Middle frontal gyrus (tissue), 1 donor: ENCODE measurements at regions not wholly inside any gene's neighbourhood (a gene's known extent, or its start where the extent isn't known, plus 50 kb on each side); places are given as distances from the start of the nearest gene placed in this dataset.

Source experiments
- DNase-seq: peaks from one replicate; pipeline ENCODE4 v3.0.0-alpha.2; 2015; ENCODE audit warnings: low spot score; ENCODE audit errors: extremely low spot score

DNA sequence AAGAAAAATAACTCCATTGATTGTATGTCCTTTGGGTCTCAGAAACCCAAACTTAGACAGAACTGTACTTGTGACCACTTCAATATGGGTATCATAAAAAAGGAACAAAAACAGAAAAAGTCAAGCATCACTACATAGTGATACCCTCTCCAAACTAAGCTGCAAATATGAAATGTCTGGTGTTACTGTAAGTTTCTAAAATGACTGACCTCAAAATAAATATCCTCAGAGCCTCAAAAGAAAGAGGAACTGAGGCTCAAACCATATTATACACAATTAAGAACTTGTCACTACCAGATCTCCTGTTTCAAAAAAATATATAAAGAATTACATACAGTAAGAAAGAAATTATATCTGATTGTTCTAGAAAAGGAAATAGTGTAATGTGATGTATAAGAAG is 787.9 kb upstream of the KLHL1 start:
- DNase-seq: no peak

GRCh38 chr13:70895599-70895998 is 787.3 kb upstream of the KLHL1 start:
- DNase-seq: no peak

- no peak for DNase-seq
Observed at GRCh38 chr13:70894258-70894657, 786.0 kb upstream of the KLHL1 start.

DNA sequence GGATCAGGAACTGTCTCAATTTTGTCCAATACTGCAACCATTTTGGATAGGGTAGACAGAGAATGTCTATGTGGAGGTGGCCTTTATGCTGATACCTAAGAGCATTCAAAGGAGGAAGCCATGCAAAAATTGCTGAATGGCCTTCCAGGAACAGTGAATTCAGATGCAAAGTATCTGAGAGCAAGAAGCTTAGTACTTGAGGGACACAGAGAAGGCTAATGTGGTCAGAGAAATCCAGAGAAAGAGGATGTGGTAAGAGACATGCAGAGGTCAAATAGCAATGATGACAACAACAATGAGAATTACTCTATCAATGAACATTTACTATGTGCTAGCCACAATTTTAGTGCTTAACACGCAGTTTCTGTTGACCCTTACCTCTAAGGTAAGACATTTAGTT is 785.6 kb upstream of the KLHL1 start:
- DNase-seq: no peak

GRCh38 chr13:70890289-70890688 is 782.0 kb upstream of the KLHL1 start:
- no peak for DNase-seq

- no peak for DNase-seq
Observed at GRCh38 chr13:70889163-70889562, 780.9 kb upstream of the KLHL1 start.

DNA sequence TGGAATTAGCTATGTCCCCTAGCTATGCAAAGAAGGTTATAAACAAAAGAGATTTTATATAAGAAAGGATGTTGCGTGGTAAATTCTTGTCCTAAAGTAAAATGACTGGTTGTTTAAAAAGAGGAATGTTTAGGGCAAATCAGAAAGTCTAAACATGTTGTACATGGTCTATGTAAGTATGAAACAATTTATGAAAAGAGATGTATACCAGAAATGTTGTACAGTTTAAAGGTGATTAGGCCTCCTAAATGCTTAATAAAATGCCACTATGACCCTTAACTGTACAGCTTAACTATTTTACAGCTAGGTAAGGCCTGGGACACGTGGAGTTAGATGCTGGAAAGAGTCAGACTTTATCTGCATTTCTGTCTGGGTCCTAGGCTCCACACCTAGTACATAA is 775.9 kb upstream of the KLHL1 start:
- DNase-seq: no peak

GRCh38 chr13:70874636-70875035 is 766.4 kb upstream of the KLHL1 start:
- DNase-seq: no peak

- DNase-seq: no peak
Observed at GRCh38 chr13:70864731-70865130, 756.5 kb upstream of the KLHL1 start.

DNA sequence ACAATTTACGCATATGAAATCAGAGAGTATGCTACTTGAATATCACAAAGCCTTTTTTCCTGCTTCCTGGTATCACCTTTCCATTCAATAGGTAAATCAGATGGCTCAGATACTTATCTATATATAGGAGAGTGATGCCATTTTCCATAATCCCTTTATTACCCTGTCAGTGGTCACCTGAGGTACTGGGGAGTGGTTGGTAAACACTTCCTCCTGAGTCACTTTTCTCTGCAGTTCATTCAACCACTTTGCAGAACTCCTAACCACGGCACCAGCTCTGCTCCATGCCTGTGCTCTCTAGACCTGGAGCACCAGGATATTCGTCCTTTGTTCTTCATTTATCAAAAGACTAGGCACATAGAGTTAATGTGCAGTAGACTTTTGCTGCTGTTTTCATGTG is 748.5 kb upstream of the KLHL1 start:
- no peak for DNase-seq

DNA sequence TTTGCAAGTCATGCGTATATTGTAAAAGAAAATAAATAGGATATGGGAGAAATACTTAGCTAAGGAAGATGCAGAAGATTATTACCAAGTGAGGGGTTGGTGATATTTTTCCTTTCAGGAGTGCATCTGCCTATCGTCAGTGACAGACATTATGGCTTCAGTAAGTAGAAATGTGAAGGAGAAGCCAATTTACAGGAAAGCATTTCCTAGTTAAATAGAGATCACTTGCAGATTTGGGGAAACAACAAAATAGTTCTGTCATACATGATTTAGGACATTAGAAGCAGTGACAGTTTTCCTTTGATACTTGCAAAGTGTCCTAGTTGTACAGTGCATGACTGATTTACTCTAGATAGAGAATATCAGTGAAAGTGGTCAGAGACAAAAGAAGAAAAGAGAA is 747.8 kb upstream of the KLHL1 start:
- no peak for DNase-seq

GRCh38 chr13:70849222-70849621 is 741.0 kb upstream of the KLHL1 start:
- DNase-seq: no peak

- no peak for DNase-seq
Observed at GRCh38 chr13:70844391-70845108, 736.3 kb upstream of the KLHL1 start.

- DNase-seq: no peak
Observed at GRCh38 chr13:70842062-70842644, 733.9 kb upstream of the KLHL1 start.

GRCh38 chr13:70841240-70842061 is 733.2 kb upstream of the KLHL1 start:
- DNase-seq: no peak

DNA sequence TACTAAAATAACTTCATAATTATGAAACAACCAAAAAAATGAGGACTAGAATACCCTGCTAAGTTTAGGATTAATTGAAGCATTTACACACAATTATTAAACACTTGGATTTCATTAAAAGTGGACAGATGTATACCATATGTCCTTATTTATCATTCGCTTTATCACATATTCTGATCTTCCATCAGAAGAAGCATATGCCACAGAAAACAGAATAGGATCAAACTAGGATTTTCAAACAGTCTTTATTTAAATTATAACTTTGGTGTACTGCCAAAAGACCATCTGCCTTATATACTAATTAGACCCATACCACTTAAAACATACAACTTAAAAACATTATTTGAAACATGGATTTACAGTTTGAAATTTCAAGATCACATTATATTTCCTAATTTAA is 727.1 kb upstream of the KLHL1 start:
- no peak for DNase-seq

DNA sequence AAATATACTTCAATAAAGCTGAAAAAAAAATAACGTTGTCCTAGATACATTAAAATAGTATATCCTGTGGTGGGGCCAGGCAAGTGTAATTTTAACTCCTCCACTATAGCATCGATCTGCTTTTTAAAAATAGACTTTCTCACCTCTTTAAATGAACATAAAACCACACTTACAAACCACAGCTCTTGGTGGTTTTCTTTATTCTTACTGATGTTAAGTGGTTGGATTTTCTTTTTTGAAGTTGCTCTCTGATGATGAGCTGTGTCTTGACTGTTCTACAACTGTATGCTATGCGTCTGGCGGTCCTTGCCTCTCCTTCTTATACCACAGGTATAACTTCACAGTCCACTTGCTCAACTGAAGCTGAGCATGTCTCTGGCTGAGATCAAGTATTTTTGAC is 721.5 kb upstream of the KLHL1 start:
- no peak for DNase-seq

GRCh38 chr13:70817576-70817975 is 709.3 kb upstream of the KLHL1 start:
- no peak for DNase-seq

DNA sequence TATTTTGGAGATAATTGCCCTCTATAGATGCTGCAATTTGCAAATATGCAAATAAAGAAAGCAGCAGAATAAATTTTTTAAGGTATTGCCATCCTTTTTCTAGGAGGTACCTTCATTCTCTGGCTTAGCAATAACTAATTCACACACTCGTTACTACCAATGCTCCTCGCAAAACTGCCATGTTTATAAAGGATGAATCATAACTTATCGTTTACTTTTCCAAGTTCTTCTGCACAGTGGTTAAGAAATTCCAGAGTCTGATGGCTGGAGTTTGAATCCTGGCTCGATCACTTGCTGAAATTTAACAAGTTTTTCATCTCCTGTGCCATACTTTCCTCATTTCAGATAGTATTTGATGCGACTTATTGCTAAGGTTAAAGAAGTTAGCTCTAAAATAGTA is 708.6 kb upstream of the KLHL1 start:
- no peak for DNase-seq

GRCh38 chr13:70814684-70815083 is 706.4 kb upstream of the KLHL1 start:
- no peak for DNase-seq

- DNase-seq: no peak
Observed at GRCh38 chr13:70812481-70812880, 704.2 kb upstream of the KLHL1 start.

DNA sequence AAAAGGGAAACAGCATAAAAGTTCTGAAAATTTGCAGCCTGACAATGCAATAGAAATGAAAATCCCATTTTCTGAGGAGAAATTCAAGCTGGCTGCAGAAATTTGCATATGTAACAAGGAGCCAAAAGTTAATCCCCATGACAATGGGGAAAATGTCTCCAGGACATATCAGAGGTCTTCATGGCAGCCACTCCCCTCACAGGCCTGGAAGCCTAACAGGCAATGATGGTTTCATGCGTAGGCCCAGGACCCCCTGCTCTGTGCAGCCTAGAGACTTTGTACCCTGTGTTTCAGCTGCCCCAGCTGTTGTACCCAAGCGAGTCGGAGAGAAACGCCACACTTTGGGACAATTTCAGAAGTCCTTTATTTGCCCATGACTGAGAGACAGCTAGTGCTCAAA is 701.3 kb upstream of the KLHL1 start:
- DNase-seq: no peak

GRCh38 chr13:70798385-70798784 is 690.1 kb upstream of the KLHL1 start:
- no peak for DNase-seq
